BLaER1 treated with 17β-estradiol and CSF1 and Interleukin-3, amounts not matched to agents 10 nM and 100 nM (cell line): ENCODE measurements at regions not wholly inside any gene's neighbourhood (a gene's known extent, or its start where the extent isn't known, plus 50 kb on each side); places are given as distances from the start of the nearest gene placed in this dataset.

Source experiments
- H3K27ac ChIP-seq, 11 experiments: shearing (Covaris generic); formaldehyde crosslinking; 2 replicates each; pipeline ENCODE4 v1.8.1; 2022
- H3K27me3 ChIP-seq, 11 experiments: shearing (Covaris generic); formaldehyde crosslinking; 2 replicates each; pipeline ENCODE4 v1.8.1; 2022
- H3K36me3 ChIP-seq, 11 experiments: shearing (Covaris generic); formaldehyde crosslinking; 2 replicates each; pipeline ENCODE4 v1.8.1; 2022
- H3K4me1 ChIP-seq, 10 experiments: shearing (Covaris generic); formaldehyde crosslinking; 2 replicates each; pipeline ENCODE4 v1.8.1; 2022
- H3K4me2 ChIP-seq, 11 experiments: shearing (Covaris generic); formaldehyde crosslinking; 2 replicates each; pipeline ENCODE4 v1.8.1; 2022
- H3K4me3 ChIP-seq, 10 experiments: shearing (Covaris generic); formaldehyde crosslinking; 2 replicates each; pipeline ENCODE4 v1.8.1; 2022
- H3K9ac ChIP-seq, 11 experiments: shearing (Covaris generic); formaldehyde crosslinking; 2 replicates each; pipeline ENCODE4 v1.8.1; 2022
- H3K9me3 ChIP-seq, 11 experiments: shearing (Covaris generic); formaldehyde crosslinking; replicated peaks in 1 of 11; 2 replicates each; pipeline ENCODE4 v1.8.1; 2022
- H4K20me1 ChIP-seq, 11 experiments: shearing (Covaris generic); formaldehyde crosslinking; 2 replicates each; pipeline ENCODE4 v1.8.1; 2022
- Cebpa-rat ChIP-seq, 11 experiments: shearing (Covaris generic); IDR thresholded peaks; 2 replicates each; pipeline ENCODE4 v1.8.1; 2022

DNA sequence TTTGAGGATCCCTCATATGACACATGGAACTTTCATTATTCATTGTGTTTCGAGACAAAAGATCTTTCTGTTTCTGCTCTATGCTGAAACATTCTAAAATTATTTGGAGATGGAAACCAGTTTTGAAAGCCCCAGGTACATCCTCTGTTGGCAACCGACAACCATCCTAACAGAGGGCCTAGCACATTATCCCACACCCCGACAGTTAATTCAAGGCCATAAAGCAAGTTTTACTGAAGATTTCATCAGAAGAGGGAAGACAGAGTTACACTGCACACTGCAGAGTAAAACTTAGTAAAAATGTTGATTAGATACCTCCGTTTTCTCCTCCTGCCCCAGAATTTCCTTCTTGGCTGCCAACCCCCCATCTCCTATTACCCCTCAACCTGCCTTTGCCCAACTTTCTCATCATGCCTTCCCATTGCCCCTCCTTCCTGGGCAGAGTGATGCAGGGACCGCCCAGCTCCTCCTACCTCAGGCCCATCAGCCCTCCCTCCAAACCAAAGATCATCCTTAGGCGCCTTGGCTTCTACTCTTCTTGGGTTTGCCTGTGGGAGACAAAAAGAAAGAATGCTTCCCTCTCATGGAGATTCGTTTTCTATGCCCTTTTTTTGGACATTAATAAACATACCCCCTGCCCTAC lies 52.9 kb upstream of the CITED4 start:
- Histone ChIP-seq H3K36me3 (no peaks in the 10 kb centered on the region), H4K20me1 (no peaks in the 10 kb centered on the region), H3K27ac (no peak overlapping the region), H3K4me3 (no peak overlapping the region), H3K4me1 (peaks cover 0 to 3% (median 0%) of the 10 kb centered on the region in 10 experiments; a peak in 1 of 20 replicates), H3K4me2 (no peak overlapping the region), H3K27me3 (no peaks in the 10 kb centered on the region), H3K9me3 (no peaks in the 10 kb centered on the region), H3K9ac (no peak overlapping the region)
- TF ChIP-seq Cebpa-rat (IDR thresholded peaks at IDR 0.05) = no peak

GRCh38 chr1:40915581-40915980 lies 53.4 kb upstream of the CITED4 start:
- H3K9me3 ChIP-seq = no peaks in the 10 kb centered on the region
- no peaks in the 10 kb centered on the region for H4K20me1 ChIP-seq
- no peak overlapping the region for H3K4me3 ChIP-seq
- H3K27ac ChIP-seq = no peak overlapping the region
- H3K4me1 ChIP-seq = peaks cover 0 to 3% (median 0%) of the 10 kb centered on the region in 10 experiments; a peak in 1 of 20 replicates
- H3K36me3 ChIP-seq = no peaks in the 10 kb centered on the region
- H3K4me2 ChIP-seq = no peak overlapping the region
- TF ChIP-seq Cebpa-rat (IDR thresholded peaks at IDR 0.05) = no peak
- no peaks in the 10 kb centered on the region for H3K27me3 ChIP-seq
- no peak overlapping the region for H3K9ac ChIP-seq

DNA sequence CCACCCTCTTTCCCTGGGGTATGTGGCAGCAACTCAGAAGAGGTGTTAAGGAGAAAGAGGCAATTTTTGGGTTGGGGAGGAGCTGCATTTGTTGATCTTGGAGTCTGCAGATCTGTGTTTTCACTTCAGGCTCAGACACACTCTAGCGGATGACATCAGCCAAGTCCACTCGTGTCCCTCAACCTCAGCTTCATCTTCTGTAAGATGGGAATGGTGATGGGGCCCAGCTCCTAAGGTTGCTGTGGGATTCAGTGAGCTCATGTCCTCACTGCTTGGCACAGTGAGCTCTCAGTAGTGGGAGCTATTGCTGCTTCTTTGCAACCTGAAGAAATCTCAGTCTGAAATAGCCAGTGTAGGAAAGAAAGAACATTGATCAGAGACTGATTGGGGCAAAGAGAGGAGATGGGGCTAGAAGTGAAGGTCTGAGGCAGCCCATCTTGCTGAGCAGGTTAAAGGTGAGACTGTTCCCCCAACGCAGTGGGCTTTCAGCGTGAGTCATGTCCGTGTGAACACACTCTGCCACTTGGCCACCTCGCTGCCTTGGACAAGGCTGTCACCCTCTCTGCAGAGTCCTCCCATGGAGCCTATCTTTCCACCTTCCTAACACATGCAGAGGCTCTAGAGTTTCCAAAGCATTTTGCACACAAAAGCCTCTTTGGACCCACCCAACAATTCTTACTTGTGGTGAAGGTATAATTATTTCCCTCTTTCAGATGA lies 56.0 kb upstream of the CITED4 start:
- H3K27me3 ChIP-seq = no peaks in the 10 kb centered on the region
- no peaks in the 10 kb centered on the region for H3K36me3 ChIP-seq
- no peaks in the 10 kb centered on the region for H3K9me3 ChIP-seq
- H3K4me3 ChIP-seq = no peak overlapping the region
- no peaks in the 10 kb centered on the region for H4K20me1 ChIP-seq
- no peak overlapping the region for H3K27ac ChIP-seq
- H3K9ac ChIP-seq = no peak overlapping the region
- no peak for TF ChIP-seq Cebpa-rat (IDR thresholded peaks at IDR 0.05)
- no peak overlapping the region for H3K4me2 ChIP-seq
- peaks cover 0 to 9% (median 4%) of the 10 kb centered on the region in 10 experiments; a peak in 13 of 20 replicates for H3K4me1 ChIP-seq

GRCh38 chr1:40919475-40920011 lies 57.4 kb upstream of the CITED4 start:
- Histone ChIP-seq H4K20me1 (no peaks in the 10 kb centered on the region), H3K4me2 (no peak overlapping the region), H3K9me3 (no peaks in the 10 kb centered on the region), H3K4me1 (peaks cover 0 to 14% (median 9%) of the 10 kb centered on the region in 10 experiments; a peak in 13 of 20 replicates), H3K4me3 (no peak overlapping the region), H3K27ac (no peak overlapping the region), H3K36me3 (no peaks in the 10 kb centered on the region), H3K9ac (no peak overlapping the region), H3K27me3 (no peaks in the 10 kb centered on the region)
- TF ChIP-seq Cebpa-rat (IDR thresholded peaks at IDR 0.05) = no peak

DNA sequence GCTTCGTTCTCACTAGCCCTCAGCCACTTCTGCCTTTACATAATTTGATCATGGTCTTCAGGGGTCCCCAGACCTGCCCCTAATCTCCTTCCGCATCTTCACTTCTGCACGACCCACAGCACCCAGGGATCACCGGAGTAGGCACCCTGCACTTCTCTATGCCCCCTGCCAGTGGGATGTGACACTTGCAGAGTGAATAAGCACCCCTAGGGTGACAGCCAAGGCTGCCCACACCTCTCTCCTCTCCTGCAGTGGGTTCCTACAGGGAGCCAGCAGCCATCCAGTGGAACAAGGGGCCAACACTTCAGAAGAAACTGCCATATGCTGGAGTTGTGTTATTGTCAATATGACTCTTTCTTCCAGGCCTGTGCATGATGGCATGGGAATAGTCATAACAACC lies 58.0 kb upstream of the CTPS1 start:
- H3K27me3 ChIP-seq = no peaks in the 10 kb centered on the region
- H3K27ac ChIP-seq = no peak overlapping the region
- H3K9ac ChIP-seq = no peak overlapping the region
- no peaks in the 10 kb centered on the region for H4K20me1 ChIP-seq
- no peaks in the 10 kb centered on the region for H3K36me3 ChIP-seq
- no peak overlapping the region for H3K4me2 ChIP-seq
- H3K4me3 ChIP-seq = no peak overlapping the region
- H3K4me1 ChIP-seq = peaks cover 3 to 27% (median 21%) of the 10 kb centered on the region in 10 experiments; a peak in 19 of 20 replicates
- H3K9me3 ChIP-seq = no peaks in the 10 kb centered on the region
- no peak for TF ChIP-seq Cebpa-rat (IDR thresholded peaks at IDR 0.05)

DNA sequence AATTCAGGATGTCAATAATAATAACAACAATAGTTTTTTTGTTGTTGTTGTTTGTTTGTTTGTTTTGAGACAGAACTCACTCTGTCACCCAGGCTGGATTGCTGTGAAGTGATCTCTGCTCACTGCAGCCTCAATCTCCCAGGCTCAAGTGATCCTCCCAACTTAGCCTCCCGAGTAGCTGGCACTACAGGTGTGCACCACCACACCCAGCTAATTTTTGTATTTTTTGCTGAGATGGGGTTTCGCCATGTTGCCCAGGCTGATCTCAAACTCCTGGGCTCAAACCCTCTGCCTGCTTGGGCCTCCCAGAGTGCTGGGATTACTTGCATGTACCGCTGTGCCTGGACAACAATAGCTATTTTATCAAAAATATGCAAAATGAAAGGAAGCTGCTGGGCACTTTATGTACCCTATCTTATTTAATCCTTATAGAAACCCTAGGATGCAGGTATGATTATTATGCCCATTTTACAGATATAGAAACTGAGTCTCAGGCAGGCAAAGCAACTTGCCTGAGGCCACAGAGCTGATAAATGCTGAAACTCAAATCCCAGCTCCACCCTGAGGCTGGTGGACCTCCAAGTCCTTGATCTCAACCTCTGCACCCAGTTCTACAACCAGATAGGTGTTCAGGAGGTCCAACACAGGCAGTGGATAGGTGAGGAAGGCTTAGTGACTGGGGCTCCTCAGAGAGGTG lies 57.4 kb upstream of the CTPS1 start:
- H3K27me3 ChIP-seq = no peaks in the 10 kb centered on the region
- H3K36me3 ChIP-seq = no peaks in the 10 kb centered on the region
- no peak for TF ChIP-seq Cebpa-rat (IDR thresholded peaks at IDR 0.05)
- H3K9me3 ChIP-seq = no peaks in the 10 kb centered on the region
- H3K27ac ChIP-seq = no peak overlapping the region
- H3K9ac ChIP-seq = no peak overlapping the region
- H3K4me3 ChIP-seq = no peak overlapping the region
- no peak overlapping the region for H3K4me2 ChIP-seq
- H4K20me1 ChIP-seq = no peaks in the 10 kb centered on the region
- H3K4me1 ChIP-seq = peaks cover 9 to 33% (median 27%) of the 10 kb centered on the region in 10 experiments; a peak in 19 of 20 replicates

DNA sequence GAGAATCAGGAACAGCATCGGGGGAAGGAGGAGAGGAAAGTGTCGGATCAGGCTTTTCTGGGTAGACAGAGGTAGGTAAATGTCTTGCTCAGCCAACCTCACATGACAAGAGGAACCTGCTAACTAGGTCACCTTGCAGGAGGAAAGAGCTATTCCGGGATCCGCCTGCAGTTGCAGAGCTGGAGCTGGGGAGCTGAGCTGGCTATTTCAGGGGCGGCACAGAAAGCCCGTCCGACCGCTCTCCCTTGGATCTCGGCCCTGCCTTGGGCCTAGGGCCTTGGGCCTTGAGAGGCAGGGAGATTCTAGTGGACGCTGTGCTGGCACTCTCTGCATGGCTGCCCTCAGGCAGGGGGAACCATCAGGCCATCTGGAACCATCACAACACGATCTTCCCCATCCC lies 56.5 kb upstream of the CTPS1 start:
- no peak for TF ChIP-seq Cebpa-rat (IDR thresholded peaks at IDR 0.05)
- H3K9ac ChIP-seq = no peak overlapping the region
- H3K4me3 ChIP-seq = no peak overlapping the region
- no peaks in the 10 kb centered on the region for H4K20me1 ChIP-seq
- H3K36me3 ChIP-seq = no peaks in the 10 kb centered on the region
- H3K4me2 ChIP-seq = peak overlapping the region in 7 of 11 experiments; percentile 16 to 55 (median 39); a peak in 10 of 22 replicates
- no peaks in the 10 kb centered on the region for H3K27me3 ChIP-seq
- H3K4me1 ChIP-seq = peaks cover 10 to 36% (median 30%) of the 10 kb centered on the region in 10 experiments; a peak in 19 of 20 replicates
- H3K27ac ChIP-seq = no peak overlapping the region
- no peaks in the 10 kb centered on the region for H3K9me3 ChIP-seq

DNA sequence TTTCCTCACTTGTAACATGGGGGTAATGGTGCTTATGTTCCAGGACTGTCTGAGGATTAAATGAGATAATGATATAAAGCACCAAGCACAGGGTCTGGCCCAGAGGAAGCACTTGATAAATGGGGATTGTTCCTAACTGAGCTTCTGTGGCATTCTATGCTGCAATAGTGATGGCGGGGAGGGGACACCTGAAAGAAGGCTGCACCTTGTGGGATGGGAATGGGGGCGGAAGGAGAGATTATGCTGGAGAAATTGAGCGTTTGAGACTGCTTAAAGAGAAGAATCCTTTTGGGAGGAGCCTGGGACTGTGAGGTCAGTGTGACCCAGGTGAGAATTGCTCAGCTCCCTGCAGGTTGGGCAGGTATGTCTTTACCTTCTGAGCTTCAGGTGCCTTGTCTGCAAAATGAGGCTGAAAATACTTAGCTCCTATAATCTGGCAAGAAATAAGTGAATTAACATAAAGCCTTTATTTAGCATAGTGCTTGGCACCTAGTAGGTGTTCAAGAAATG lies 55.9 kb upstream of the CTPS1 start:
- Histone ChIP-seq H4K20me1 (no peaks in the 10 kb centered on the region), H3K27ac (no peak overlapping the region), H3K4me3 (no peak overlapping the region), H3K27me3 (no peaks in the 10 kb centered on the region), H3K4me1 (peaks cover 10 to 36% (median 30%) of the 10 kb centered on the region in 10 experiments; a peak in 19 of 20 replicates), H3K9ac (no peak overlapping the region), H3K9me3 (no peaks in the 10 kb centered on the region), H3K36me3 (no peaks in the 10 kb centered on the region), H3K4me2 (peak overlapping the region in 7 of 11 experiments; percentile 16 to 55 (median 39); a peak in 10 of 22 replicates)
- TF ChIP-seq Cebpa-rat (IDR thresholded peaks at IDR 0.05) = no peak

GRCh38 chr1:40924767-40925166 lies 54.7 kb upstream of the CTPS1 start:
- no peak overlapping the region for H3K4me2 ChIP-seq
- peaks cover 10 to 36% (median 30%) of the 10 kb centered on the region in 10 experiments; a peak in 19 of 20 replicates for H3K4me1 ChIP-seq
- H3K4me3 ChIP-seq = no peak overlapping the region
- H3K27ac ChIP-seq = no peak overlapping the region
- H3K9ac ChIP-seq = no peak overlapping the region
- no peaks in the 10 kb centered on the region for H3K27me3 ChIP-seq
- no peaks in the 10 kb centered on the region for H4K20me1 ChIP-seq
- H3K9me3 ChIP-seq = no peaks in the 10 kb centered on the region
- no peak for TF ChIP-seq Cebpa-rat (IDR thresholded peaks at IDR 0.05)
- H3K36me3 ChIP-seq = no peaks in the 10 kb centered on the region
